ENCODE measurements at regions not wholly inside any gene's neighbourhood (a gene's known extent, or its start where the extent isn't known, plus 50 kb on each side); places are given as distances from the start of the nearest gene placed in this dataset.
A peak's percentile ranks its signal among the peaks of the same experiment; 100 is the strongest.

GRCh38 chr21:16492356-16492755 lies 762.6 kb downstream of the USP25 start:
- peaks cover 15% of the 10 kb centered on the region for H3K36me3 Mint-ChIP-seq
- no peak for TF ChIP-seq CTCF (IDR thresholded peaks at IDR 0.05; ENCODE audit: unreplicated experiment)
- peaks cover 3% of the 10 kb centered on the region for H3K4me1 Mint-ChIP-seq
- no peak for DNase-seq (ENCODE audit: low spot score in 2 of 2, unreplicated experiment in 2 of 2)
- H3K27me3 Mint-ChIP-seq (ENCODE audit: low read depth) = no peaks in the 10 kb centered on the region
- H3K27ac Mint-ChIP-seq = no peak overlapping the region
- no peaks in the 10 kb centered on the region for H3K9me3 Mint-ChIP-seq
- H3K4me3 Mint-ChIP-seq = no peak overlapping the region

GRCh38 chr21:16492892-16493291 lies 763.1 kb downstream of the USP25 start:
- DNase-seq (ENCODE audit: low spot score in 2 of 2, unreplicated experiment in 2 of 2) = no peak
- H3K36me3 Mint-ChIP-seq = peaks cover 20% of the 10 kb centered on the region
- peaks cover 3% of the 10 kb centered on the region for H3K4me1 Mint-ChIP-seq
- H3K27me3 Mint-ChIP-seq (ENCODE audit: low read depth) = no peaks in the 10 kb centered on the region
- peaks cover 4% of the 10 kb centered on the region for H3K9me3 Mint-ChIP-seq
- no peak for TF ChIP-seq CTCF (IDR thresholded peaks at IDR 0.05; ENCODE audit: unreplicated experiment)
- H3K27ac Mint-ChIP-seq = no peak overlapping the region
- no peak overlapping the region for H3K4me3 Mint-ChIP-seq

GRCh38 chr21:16496609-16497008 lies 766.8 kb downstream of the USP25 start:
- Mint-ChIP-seq H3K4me1 (peaks cover 7% of the 10 kb centered on the region), H3K27me3 (ENCODE audit: low read depth) (no peaks in the 10 kb centered on the region), H3K4me3 (no peak overlapping the region), H3K27ac (peak overlapping the region; percentile 18), H3K36me3 (peaks cover 23% of the 10 kb centered on the region), H3K9me3 (peaks cover 13% of the 10 kb centered on the region)
- DNase-seq (ENCODE audit: low spot score in 2 of 2, unreplicated experiment in 2 of 2) = no peak
- no peak for TF ChIP-seq CTCF (IDR thresholded peaks at IDR 0.05; ENCODE audit: unreplicated experiment)

GRCh38 chr21:16500271-16500670 lies 770.5 kb downstream of the USP25 start:
- Mint-ChIP-seq H3K27me3 (ENCODE audit: low read depth) (no peaks in the 10 kb centered on the region), H3K4me1 (peaks cover 7% of the 10 kb centered on the region), H3K36me3 (peaks cover 16% of the 10 kb centered on the region), H3K9me3 (peaks cover 13% of the 10 kb centered on the region), H3K4me3 (no peak overlapping the region), H3K27ac (peak overlapping the region; percentile 59)
- DNase-seq (ENCODE audit: low spot score in 2 of 2, unreplicated experiment in 2 of 2) = no peak
- TF ChIP-seq CTCF (IDR thresholded peaks at IDR 0.05; ENCODE audit: unreplicated experiment) = no peak

- no peak for DNase-seq (ENCODE audit: low spot score in 2 of 2, unreplicated experiment in 2 of 2)
- peak overlapping the region; percentile 43 for H3K27ac Mint-ChIP-seq
- no peak for TF ChIP-seq CTCF (IDR thresholded peaks at IDR 0.05; ENCODE audit: unreplicated experiment)
- H3K4me3 Mint-ChIP-seq = no peak overlapping the region
- H3K36me3 Mint-ChIP-seq = peaks cover 16% of the 10 kb centered on the region
- no peaks in the 10 kb centered on the region for H3K27me3 Mint-ChIP-seq (ENCODE audit: low read depth)
- peaks cover 17% of the 10 kb centered on the region for H3K4me1 Mint-ChIP-seq
- H3K9me3 Mint-ChIP-seq = peaks cover 13% of the 10 kb centered on the region
Measured at GRCh38 chr21:16502273-16502672, 772.5 kb downstream of the USP25 start.

GRCh38 chr21:16502897-16503296 lies 773.1 kb downstream of the USP25 start:
- Mint-ChIP-seq H3K4me3 (no peak overlapping the region), H3K9me3 (peaks cover 9% of the 10 kb centered on the region), H3K4me1 (peaks cover 23% of the 10 kb centered on the region), H3K27me3 (ENCODE audit: low read depth) (no peaks in the 10 kb centered on the region), H3K36me3 (peaks cover 11% of the 10 kb centered on the region), H3K27ac (no peak overlapping the region)
- DNase-seq (ENCODE audit: low spot score in 2 of 2, unreplicated experiment in 2 of 2) = no peak
- no peak for TF ChIP-seq CTCF (IDR thresholded peaks at IDR 0.05; ENCODE audit: unreplicated experiment)

Data from mesothelial cell of epicardium (in vitro differentiated cells).